CMK (cell line): ENCODE measurements at regions not wholly inside any gene's neighbourhood (a gene's known extent, or its start where the extent isn't known, plus 50 kb on each side); places are given as distances from the start of the nearest gene placed in this dataset.
"Not testable (repeated sequence)": the region's sequence is repeated elsewhere in the genome, so short reads cannot be mapped to it uniquely, and the experiment has no call there.

Source experiments
- DNase-seq: peaks from one replicate; pipeline ENCODE4 v3.0.0-alpha.2; 2010; ENCODE audit warnings: low read depth

DNA sequence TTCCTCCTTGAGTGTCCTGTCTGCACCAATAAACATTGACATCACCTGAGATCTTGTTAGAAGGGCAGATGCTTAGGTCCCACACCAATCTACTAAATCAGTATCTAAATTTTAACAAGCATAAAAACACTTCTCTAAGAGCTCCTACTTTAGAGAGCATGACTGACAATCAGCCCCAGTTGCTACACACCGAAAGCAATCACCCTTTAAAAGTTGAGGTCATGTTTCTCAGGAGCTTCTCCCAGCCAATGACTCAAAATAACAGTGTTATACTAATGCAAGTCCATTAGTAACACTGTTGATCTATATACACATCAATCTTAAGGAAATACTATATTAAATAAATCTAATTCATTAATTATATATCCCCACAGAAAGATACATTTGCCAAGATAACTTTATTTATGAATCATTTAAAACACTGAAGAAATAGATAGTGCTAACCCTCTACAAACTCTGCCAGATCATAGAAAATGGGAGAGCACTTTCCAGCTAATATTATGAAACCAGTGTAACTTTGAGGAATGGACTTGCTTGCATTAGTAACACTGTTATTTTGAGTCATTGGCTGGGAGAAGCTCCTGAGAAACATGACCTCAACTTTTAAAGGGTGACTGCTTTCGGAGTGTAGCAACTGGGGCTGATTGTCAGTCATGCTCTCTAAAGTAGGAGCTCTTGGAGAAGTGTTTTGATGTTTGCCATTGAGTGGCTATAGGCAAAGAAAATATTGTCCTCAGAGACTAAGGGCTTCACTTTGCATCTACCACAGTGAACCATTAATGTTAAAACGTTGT is 109.8 kb upstream of the HDX start:
- DNase-seq = no peak

DNA sequence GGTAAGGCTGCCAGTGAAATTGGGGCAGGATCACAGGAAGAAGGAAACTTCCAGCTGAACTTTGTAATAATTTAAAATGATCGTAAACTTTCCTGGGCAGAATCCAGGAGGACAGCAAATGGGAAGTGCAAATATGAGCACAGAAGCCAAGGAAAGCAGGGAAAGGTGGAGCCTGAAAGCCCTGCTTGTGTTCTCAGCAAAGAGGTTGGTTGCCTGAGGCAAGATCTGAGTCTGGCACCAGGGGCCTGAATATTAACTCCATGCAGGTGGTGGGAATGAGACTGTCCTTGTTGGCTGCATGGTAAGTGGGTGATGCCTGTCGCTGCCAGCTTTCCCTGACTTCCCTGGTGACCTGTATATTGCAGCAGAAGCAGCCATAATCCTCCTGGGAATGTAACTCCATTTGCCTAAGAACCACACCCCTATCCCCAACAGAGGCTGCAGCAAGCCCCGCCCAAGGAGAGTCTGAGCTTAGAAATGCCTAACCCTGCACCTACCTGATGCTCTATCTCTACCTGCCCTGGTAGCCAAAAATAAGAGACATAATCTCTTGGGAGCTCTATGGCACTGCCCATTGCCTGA is 132.0 kb upstream of the HDX start:
- DNase-seq = no peak

- no peak for DNase-seq
Observed at GRCh38 chrX:84666086-84666485, 163.8 kb upstream of the HDX start.

- no peak for DNase-seq
Observed at GRCh38 chrX:84690228-84690627, 188.0 kb upstream of the HDX start.

DNA sequence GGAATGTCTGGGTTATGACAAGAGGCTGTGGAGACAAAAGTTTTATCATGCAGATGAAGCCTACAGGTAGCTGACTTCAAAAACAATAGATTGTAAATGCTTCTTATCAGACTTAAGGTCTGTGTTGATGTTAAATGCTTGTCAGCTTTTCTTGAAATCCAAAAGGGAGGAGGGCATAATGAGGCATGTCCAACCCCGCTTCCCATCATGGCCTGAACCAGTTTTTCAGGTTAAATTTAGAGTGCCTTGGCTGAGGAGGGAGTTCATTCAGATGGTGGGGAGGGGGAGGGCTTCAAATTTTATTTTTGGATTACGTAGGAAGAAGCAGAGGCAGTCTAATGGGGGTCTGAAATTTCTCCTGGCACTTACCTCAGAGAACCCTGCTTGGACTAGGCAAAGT is 207.7 kb upstream of the HDX start:
- DNase-seq = no peak

DNA sequence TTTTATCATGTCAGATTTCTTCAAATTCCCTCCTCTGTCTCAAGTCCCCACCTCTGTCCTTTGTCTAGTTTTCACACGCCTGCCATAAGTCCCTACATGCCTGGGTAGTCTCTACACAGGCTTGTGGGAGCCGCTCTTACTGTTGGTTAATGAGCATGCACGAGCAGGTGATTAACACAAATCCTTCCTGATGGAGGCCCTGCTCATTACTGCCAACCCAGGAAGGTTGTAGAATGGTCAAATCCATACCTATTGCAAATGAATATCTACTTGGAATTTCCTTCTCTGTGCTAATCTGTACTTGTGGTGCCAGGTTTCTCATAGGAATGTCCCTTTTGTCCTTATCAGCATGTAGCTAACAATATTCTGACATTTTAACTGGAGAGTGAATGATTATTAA is 208.4 kb upstream of the HDX start:
- DNase-seq = no peak

- no peak for DNase-seq
Observed at GRCh38 chrX:84712621-84713020, 210.4 kb upstream of the HDX start.

DNA sequence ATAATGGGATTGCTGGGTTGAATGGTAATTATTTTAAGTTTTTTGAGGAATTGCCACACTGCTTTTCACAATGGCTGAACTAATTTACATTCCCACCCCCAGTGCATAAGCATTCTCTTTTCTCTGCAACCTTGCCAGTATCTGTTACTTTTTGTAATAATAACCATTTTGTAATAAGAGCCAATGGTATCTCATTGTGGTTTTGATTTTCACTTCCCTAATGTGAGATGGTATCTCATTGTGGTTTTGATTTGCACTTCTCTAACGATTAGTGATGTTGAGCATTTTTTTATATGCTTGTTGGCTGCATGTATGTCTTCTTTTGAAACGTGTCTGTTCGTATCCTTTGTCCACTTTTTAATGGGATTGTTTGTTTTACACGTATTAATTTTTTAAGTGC is 213.1 kb upstream of the HDX start:
- no peak for DNase-seq

- no peak for DNase-seq
Observed at GRCh38 chrX:84717343-84717742, 215.1 kb upstream of the HDX start.

- DNase-seq = no peak
Observed at GRCh38 chrX:84721416-84721815, 219.2 kb upstream of the HDX start.

DNA sequence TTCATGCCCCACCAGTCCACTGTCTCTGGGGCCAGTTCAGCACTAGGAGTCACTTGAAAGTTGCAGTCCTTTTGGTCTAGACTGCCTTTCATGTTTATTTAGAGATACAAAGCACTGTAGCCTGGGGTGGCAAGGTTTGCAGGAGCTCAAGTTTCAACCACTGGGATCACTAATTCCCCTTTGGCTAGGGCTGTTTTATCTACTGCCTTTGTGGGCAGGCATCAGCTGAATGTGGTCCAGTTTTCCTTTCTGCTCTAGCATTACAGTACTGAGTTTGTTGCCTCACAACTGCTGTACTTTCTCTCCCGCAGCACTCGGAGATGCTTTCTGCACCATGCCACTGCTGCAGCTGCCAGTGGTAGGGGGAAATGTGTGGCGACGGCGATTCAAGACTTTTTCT is 222.3 kb upstream of the HDX start:
- no peak for DNase-seq

DNA sequence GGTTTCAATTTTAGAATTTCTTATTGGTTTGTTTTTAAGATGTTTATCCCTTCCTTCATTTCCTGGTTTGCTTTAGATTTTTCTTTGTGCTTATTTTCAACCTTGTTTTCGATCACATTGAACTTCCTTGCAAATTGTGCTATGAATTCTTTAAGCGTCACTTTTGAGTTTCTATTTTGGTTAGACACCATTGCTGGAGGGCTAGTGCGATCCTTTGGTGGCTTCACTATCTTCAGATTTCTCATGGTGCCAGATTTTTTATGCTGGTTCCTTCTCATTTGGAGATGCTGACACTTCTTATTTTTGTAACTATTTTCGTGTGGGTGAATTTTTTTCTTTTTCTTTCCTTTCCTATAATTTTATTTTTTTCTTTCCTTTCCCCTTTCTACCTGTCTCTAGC is 227.2 kb upstream of the HDX start:
- DNase-seq = no peak

GRCh38 chrX:84729809-84730208 is 227.6 kb upstream of the HDX start:
- DNase-seq = no peak

DNA sequence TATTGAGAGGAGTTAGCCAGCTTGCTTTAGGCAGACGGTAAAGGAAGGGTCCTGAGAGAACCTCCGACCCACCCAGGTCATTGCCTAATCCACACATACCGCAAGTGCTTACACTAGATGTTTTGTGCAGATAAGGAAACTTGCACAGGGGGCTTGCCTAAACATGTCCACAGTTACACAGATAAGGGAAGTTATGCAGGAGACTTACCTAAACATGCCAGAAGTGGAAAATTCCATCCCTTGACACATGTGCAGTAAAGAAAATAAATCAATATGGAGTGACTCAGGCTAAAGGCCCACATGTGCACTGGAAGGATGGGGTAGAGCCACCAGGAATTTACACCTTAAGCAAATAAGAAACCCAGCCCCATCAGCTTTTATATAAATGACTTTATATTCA is 232.8 kb upstream of the HDX start:
- no peak for DNase-seq

DNA sequence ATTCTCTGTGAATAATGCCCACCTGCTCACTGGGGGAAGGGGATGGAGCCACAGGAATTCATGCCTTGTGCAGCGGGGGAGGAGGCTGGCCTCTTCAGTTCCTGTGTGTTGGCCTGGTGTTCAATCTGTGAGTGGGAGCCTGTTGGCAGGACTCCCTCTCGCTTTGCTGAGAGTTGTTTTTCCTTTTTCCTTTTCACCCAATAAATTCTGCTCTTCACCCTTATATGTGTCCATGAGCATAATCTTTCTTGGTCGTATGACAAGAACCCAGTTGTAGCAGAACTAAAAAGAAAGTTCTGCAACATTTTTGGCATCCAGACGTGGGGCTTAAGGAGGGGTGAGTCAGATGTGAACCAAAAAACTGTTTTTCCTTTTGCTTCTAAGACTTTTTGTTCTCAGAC is 235.2 kb upstream of the HDX start:
- no peak for DNase-seq

GRCh38 chrX:84747516-84747915 is 245.3 kb upstream of the HDX start:
- DNase-seq = no peak

- DNase-seq = no peak
Observed at GRCh38 chrX:84748965-84749656, 246.9 kb upstream of the HDX start.

DNA sequence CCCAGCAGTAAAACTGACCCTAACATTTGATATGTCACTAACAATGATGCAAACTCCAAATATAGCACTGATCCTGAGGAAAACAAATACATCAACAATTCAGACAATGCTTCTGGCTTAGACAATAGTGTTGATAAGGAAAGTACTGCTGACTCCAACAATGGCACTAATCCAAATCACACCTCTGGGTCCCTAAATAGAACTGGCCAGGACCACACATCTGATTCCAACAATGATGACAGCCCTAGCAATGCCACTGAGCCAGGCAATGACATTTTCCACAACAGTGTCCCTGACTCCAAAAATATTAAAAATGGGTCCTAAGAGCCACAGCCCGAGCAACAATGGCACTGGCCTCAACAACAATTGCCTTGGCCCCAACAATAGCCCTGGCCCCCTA is 243.1 kb upstream of the APOOL start:
- no peak for DNase-seq

- DNase-seq = no peak
Observed at GRCh38 chrX:84796321-84796720, 207.4 kb upstream of the APOOL start.

DNA sequence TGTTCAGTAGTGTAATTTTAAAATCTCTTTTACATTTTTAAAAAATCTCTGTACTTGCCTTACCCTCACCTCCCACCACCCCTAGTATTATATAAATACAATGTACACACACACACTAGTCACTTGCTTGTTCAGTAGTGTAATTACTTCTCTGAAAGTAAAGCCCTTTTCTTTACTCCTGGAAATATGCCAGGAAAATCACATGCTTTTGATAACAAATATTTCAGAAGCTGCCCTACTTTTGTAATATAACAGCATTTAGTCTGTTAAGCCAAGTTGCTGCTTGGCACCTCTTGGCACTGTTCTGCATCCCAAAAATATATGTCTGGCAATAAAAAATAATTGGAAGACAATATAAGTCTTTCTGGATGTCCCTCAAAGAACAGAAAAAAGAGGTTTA is 172.8 kb upstream of the APOOL start:
- DNase-seq = no peak

- not testable (repeated sequence) for DNase-seq
Observed at GRCh38 chrX:84846541-84846940, 157.1 kb upstream of the APOOL start.

DNA sequence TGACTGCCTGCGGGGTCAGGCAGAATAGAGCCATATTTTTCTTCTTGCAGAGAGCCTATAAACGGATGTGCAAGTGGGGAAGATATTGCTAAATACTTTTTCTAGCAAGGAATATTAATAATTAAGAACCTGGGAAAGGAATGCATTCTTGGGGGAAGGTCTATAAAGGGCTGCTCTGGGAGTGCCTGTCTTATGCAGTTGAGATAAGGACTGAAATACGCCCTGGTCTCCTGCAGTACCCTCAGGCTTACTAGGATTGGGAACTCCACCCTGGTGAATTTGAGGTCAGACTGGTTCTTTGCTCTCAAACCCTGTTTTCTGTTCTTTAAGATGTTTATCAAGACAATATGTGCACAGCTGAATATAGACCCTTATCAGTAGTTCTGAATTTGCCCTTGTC is 152.5 kb upstream of the APOOL start:
- not testable (repeated sequence) for DNase-seq

DNA sequence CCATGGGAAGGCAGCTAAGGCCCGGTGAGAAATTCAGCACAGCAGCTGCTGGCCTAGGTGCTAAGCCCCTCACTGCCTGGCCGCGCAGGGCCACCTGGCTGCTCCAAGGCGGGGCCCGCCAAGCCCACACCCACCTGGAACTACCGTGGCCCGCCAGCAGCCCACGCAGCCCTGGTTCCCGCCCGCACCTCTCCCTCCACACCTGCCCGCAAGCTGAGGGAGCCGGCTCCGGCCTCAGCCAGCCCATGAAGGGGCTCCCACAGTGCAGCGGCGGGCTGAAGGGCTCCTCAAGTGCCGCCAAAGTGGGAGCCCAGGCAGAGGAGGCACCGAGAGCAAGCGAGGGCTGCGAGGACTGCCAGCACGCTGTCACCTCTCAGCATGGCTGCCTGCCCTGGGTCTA is 146.9 kb upstream of the APOOL start:
- DNase-seq = not testable (repeated sequence)
